Type B pancreatic cell (in vitro differentiated cells): ENCODE measurements at regions not wholly inside any gene's neighbourhood (a gene's known extent, or its start where the extent isn't known, plus 50 kb on each side); places are given as distances from the start of the nearest gene placed in this dataset.

ENCODE experiments used
- DNase-seq: peaks from one replicate; pipeline ENCODE4 v3.0.0; 2021; ENCODE audit warnings: mixed read lengths; ENCODE audit not compliant: unreplicated experiment; ENCODE audit errors: extremely low spot score
- H3K27ac Mint-ChIP-seq: 2 replicates; pipeline ENCODE4 v1.8.0; 2021; ENCODE audit warnings: mild to moderate bottlenecking, mixed read lengths
- H3K27me3 Mint-ChIP-seq: 2 replicates; pipeline ENCODE4 v1.8.0; 2021; ENCODE audit warnings: mixed read lengths
- H3K36me3 Mint-ChIP-seq: 2 replicates; pipeline ENCODE4 v1.8.0; 2021; ENCODE audit warnings: mixed read lengths
- H3K4me1 Mint-ChIP-seq: one replicate; pipeline ENCODE4 v1.8.0; 2021; ENCODE audit warnings: mixed read lengths; ENCODE audit not compliant: unreplicated experiment
- H3K4me3 Mint-ChIP-seq: 2 replicates; pipeline ENCODE4 v1.8.0; 2021; ENCODE audit warnings: mild to moderate bottlenecking, mixed read lengths
- H3K9me3 Mint-ChIP-seq: 2 replicates; pipeline ENCODE4 v1.8.0; 2021; ENCODE audit warnings: mixed read lengths
- TF ChIP-seq, protein P1 (sequence below): fragments of 200-600 bp; sonication (generic); conservative IDR thresholded peaks from 2 replicates; pipeline ENCODE4 v1.5.0; 2021; ENCODE audit warnings: antibody characterized with exemption, mild to moderate bottlenecking

DNA sequence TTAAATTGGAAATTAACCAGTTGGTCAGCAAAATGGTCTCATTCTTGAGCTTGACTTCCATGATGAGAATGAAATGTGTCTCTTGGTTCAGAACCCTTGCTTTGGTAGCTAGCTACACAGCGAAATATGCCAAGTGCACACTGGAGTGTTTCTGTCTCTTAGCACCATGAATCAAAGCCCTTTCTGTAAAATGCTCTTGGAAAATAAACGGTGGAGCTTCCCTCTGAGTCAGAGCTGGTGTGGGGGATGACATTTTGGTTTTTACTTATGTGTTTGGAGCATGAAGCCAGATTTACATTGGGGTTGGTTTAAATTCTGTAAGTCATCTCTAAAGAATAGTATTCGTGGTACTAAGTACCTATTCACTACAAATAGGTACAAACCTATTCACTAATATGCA, 85.1 kb upstream of the NANOGP8 start:
- Mint-ChIP-seq H3K27me3 (peaks cover 3% of the 10 kb centered on the region), H3K36me3 (no peaks in the 10 kb centered on the region), H3K4me3 (no peak overlapping the region), H3K27ac (no peak overlapping the region), H3K4me1 (peaks cover 10% of the 10 kb centered on the region), H3K9me3 (no peaks in the 10 kb centered on the region)
- DNase-seq = no peak
- TF ChIP-seq, protein P1, sequence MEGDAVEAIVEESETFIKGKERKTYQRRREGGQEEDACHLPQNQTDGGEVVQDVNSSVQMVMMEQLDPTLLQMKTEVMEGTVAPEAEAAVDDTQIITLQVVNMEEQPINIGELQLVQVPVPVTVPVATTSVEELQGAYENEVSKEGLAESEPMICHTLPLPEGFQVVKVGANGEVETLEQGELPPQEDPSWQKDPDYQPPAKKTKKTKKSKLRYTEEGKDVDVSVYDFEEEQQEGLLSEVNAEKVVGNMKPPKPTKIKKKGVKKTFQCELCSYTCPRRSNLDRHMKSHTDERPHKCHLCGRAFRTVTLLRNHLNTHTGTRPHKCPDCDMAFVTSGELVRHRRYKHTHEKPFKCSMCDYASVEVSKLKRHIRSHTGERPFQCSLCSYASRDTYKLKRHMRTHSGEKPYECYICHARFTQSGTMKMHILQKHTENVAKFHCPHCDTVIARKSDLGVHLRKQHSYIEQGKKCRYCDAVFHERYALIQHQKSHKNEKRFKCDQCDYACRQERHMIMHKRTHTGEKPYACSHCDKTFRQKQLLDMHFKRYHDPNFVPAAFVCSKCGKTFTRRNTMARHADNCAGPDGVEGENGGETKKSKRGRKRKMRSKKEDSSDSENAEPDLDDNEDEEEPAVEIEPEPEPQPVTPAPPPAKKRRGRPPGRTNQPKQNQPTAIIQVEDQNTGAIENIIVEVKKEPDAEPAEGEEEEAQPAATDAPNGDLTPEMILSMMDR = no peak

DNA sequence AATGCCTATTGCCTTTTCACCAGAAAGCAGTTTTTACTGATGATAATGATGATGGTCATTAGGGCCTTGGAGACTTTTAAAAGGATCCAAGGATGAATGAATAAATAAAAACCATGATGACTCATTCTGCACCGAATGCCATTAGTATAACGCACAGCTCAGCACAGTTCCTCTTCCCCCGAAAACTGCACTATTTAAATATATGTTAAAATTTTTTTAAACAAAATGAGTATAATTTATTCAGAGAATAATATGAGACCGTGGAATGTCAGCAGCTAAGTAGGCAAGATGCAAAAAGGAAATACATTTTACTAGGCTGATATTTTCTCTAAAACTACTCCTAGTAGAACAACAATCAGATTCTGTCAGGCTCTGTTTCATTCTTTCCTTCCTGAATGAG, 83.4 kb upstream of the NANOGP8 start:
- peaks cover 3% of the 10 kb centered on the region for H3K27me3 Mint-ChIP-seq
- H3K9me3 Mint-ChIP-seq = no peaks in the 10 kb centered on the region
- no peak overlapping the region for H3K4me3 Mint-ChIP-seq
- H3K27ac Mint-ChIP-seq = no peak overlapping the region
- TF ChIP-seq, protein P1 = no peak
- H3K4me1 Mint-ChIP-seq = peaks cover 6% of the 10 kb centered on the region
- DNase-seq = no peak
- no peaks in the 10 kb centered on the region for H3K36me3 Mint-ChIP-seq

DNA sequence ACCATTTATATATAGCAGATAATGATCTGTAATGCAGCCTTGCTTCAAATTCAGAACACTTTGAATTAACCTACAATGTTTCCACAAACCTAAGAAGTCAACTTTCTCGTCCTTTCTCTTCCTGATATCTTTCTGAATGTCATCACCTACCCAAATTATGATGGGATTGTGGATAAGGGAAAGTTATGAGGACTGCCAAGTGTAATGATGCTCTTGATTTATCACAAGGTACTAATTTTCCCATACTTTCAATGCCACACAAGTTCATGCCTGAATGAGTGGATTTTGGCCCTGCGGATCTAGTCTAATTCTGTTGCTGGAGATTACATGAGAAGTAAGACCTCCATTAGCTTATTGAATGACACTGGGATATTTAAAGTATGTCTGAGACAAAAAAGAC, 82.6 kb upstream of the NANOGP8 start:
- no peak overlapping the region for H3K4me3 Mint-ChIP-seq
- no peak for DNase-seq
- TF ChIP-seq, protein P1 = no peak
- H3K4me1 Mint-ChIP-seq = peaks cover 6% of the 10 kb centered on the region
- H3K27me3 Mint-ChIP-seq = peaks cover 3% of the 10 kb centered on the region
- H3K27ac Mint-ChIP-seq = no peak overlapping the region
- no peaks in the 10 kb centered on the region for H3K36me3 Mint-ChIP-seq
- H3K9me3 Mint-ChIP-seq = no peaks in the 10 kb centered on the region

DNA sequence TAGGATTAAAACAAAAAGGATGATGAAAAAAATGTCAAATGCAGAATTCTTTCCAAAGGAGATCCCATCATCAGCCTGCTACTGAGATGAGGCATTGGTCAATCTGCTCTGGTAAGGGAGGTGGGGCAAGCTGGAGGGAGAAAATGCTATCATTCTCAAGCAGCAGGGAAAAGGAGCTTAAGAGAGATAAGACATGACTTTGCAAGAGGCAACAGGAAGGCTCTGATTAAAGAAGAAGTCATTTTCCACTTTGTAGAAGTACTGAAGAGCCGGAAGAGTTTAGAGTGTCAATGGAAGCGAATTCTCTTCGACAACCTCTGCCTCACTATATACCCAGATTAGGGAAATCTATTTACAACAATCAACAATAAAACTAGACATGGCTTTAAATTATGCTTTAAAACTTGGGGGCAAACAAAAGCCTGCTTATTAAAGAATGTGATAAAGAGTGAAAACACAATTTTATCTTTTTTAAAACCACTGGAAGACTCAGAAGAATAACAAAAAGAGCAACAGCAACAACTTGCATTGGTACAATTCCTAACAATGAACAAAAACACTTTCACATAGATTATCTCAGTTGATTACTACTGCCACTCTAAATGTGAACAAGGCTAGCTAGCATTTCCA, 81.8 kb upstream of the NANOGP8 start:
- H3K4me3 Mint-ChIP-seq = no peak overlapping the region
- peak overlapping the region; percentile 1 for H3K27ac Mint-ChIP-seq
- no peak for DNase-seq

DNA sequence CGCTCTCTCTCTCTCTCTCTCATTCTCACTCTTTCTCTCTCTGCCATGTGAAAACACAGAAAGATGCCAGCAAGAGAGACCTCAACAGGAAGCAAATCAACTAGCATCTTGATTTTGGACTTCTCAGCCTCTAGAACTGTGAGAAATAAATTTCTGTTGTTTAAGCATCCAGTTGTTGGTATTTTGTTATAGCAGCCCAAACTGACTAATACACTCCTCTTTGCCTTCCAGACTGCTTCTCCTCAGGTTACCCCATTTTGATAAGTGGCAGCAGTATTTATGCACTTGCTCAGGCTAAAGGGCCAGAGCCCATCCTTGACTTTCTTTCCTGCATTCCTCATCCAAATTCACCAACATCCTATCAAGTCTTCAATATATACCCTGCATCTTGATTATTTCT, 76.6 kb upstream of the NANOGP8 start:
- Mint-ChIP-seq H3K27ac (no peak overlapping the region), H3K4me3 (no peak overlapping the region), H3K27me3 (peaks cover 3% of the 10 kb centered on the region), H3K4me1 (peaks cover 2% of the 10 kb centered on the region), H3K9me3 (no peaks in the 10 kb centered on the region), H3K36me3 (no peaks in the 10 kb centered on the region)
- DNase-seq = no peak
- TF ChIP-seq, protein P1 = no peak

More for the DNA sequence above, 81.8 kb upstream of the NANOGP8 start:
- peaks cover 6% of the 10 kb centered on the region for H3K4me1 Mint-ChIP-seq
- H3K36me3 Mint-ChIP-seq = no peaks in the 10 kb centered on the region
- TF ChIP-seq, protein P1 = no peak
- H3K27me3 Mint-ChIP-seq = peaks cover 3% of the 10 kb centered on the region
- no peaks in the 10 kb centered on the region for H3K9me3 Mint-ChIP-seq

DNA sequence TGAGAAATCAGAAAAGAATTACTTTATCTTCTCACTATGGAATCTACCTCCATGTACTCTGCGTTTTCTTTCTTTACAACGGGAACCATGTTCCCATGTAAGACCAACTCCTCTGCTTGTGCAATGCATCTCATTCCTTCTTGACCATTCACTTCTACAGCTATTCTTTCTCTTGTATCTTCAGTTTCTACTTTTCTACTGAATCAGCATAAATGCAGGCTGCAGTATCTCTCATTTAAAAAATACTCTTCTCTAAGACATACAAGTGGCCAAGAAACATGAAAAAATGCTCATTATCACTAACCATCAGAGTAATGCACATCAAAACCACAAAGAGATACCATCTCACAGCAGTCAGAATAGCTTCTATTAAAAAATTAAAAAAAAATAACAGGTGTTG, 74.1 kb upstream of the NANOGP8 start:
- TF ChIP-seq, protein P1 = no peak
- no peaks in the 10 kb centered on the region for H3K9me3 Mint-ChIP-seq
- no peak for DNase-seq
- no peaks in the 10 kb centered on the region for H3K36me3 Mint-ChIP-seq
- H3K4me1 Mint-ChIP-seq = no peaks in the 10 kb centered on the region
- H3K4me3 Mint-ChIP-seq = no peak overlapping the region
- H3K27ac Mint-ChIP-seq = no peak overlapping the region
- no peaks in the 10 kb centered on the region for H3K27me3 Mint-ChIP-seq
